MV-4-11 (cell line): ENCODE measurements at regions not wholly inside any gene's neighbourhood (a gene's known extent, or its start where the extent isn't known, plus 50 kb on each side); places are given as distances from the start of the nearest gene placed in this dataset.
A peak's percentile ranks its signal among the peaks of the same experiment; 100 is the strongest.

Source experiments
- DNase-seq: peaks from one replicate; lab custom pipeline; 2025; lab: John Stamatoyannopoulos, UW

DNA sequence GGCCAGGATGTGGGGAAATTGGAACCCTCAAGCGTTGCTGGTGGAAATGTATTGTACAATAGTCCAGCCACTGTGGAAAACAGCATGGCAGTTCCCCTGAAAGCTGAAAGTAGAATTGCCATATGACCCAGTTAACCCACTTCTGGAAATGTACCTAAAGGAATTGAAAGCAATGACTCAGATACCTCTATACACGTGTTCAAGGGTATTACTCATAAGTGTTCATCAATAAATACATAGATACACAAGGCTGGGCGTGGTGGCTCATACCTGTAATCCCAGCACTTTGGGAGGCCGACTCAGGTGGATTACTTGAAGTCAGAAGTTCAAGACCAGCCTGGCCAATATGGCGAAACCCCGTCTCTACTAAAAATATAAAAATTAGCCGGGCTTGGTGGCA lies 71.9 kb upstream of the IRS2 start:
- peak; percentile 18 for DNase-seq

DNA sequence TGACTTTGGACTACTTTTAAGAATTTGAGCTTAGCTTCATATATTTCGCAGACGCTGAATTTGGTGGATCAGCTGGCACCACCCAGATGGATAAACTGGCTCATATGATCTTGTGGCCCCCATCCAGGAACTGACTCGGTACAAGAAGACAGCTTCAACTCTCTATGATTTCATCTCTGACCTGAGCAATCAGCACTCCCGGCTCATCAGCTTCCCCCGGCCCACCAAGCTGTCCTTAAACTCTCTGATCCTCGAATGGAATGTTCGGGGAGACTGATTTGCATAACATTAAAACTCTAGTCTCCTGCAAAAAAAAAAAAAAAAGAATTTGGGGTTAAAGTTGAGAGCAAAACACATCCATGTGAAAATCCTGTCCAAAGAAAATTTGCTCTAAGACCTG lies 71.4 kb upstream of the IRS2 start:
- DNase-seq, result no peak

DNA sequence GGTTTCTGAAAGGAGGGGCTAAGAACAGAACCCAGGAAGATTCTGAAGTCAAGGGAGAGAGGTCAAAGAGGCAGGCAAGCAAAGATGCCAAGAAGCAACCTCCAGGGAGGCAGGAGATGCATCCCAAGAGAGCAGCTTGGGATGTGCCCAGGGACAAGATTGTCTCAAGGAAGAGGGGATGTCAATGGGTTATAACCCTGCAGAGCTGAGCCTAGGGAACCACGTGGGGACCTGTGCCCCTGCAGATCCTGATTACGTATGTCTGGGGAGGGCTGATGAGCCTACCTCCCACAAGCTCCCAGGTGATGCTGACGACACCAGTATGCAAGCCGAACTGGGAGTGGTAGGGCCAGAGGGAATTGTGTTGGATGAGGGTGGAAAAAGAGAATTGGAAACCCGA lies 70.9 kb upstream of the IRS2 start:
- DNase-seq, result no peak

- no peak for DNase-seq
These were observed 70.0 kb upstream of the IRS2 start for GRCh38 chr13:109856350-109856749.

- DNase-seq, result no peak
These were observed 66.8 kb upstream of the IRS2 start for GRCh38 chr13:109853153-109853552.

- no peak for DNase-seq
These were observed 59.8 kb upstream of the IRS2 start for GRCh38 chr13:109846185-109846584.

DNA sequence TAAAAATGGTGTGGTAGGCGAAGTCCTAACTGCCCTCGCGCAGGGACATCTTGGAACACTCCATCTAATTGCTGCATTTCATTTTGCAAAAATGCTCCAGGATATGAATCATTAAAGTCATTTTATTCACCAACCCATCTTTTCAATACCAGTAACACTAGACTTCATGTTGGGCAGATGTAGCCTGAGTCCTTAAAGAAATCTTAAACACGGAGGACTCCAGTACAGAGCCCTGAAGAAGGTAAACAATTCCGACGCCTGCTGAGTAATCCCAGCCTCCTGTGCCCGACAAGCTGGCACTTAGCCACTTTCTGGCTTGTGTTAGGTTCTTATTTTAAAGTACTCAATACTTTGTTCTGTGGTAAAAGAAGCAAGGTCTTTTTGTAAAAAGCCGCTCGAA lies 58.0 kb upstream of the IRS2 start:
- DNase-seq, result no peak

DNA sequence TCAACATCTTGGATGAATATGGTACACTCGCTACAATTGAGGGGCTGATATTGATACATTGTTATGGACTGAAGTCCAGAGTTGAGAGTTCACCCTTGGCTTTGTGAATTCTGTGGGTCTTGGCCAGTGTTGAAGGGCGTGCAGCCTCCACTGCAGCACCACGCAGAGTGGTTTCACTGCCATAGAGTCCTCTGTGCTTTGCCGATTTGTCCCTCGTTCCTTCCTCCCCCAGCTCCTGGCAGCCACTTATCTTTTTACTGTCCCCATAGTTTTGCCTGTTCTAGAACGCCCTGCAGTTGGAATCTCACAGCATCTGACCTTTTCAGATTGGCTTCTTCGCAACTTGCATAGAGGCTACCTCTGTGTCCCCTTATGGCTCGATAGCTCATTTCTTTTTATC lies 57.3 kb upstream of the IRS2 start:
- DNase-seq, result no peak

- DNase-seq, result peak; percentile 58
These were observed 56.0 kb upstream of the IRS2 start for GRCh38 chr13:109842212-109842920.

GRCh38 chr13:109840893-109841287 lies 54.5 kb upstream of the IRS2 start:
- DNase-seq, result no peak

DNA sequence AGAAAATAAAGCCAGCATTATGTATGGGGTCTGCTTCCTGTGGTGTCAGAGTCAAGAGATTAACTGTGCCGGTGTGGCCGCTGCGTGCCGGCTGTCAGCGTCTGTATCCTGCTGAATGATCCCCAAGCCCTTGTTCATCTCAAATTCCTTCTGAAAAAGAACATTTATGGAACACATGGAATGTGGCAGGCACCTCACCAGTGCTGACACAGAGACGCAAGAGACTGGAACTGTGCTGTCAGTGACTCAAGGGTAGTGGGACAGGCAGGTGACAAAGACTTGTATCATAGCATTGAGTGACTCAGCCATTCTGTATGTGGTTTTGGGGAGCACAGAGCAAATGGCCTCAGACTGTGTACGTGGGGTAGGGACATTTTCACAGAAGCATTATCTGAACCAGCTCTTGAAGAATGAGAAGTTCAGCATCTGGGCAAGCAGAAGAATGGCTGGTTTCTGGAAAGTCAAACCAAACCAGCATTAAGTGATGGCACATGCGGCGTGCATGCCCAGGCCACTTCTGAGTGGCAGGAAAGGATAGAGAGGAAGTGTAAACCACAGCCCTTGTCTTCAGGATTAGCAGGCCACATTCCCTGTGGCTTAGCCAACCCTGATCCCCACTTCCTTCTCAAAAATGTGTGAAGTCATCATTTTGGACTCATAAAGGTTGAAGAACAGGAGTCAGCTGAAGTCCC lies 54.0 kb upstream of the IRS2 start:
- DNase-seq, result peak; percentile 96

DNA sequence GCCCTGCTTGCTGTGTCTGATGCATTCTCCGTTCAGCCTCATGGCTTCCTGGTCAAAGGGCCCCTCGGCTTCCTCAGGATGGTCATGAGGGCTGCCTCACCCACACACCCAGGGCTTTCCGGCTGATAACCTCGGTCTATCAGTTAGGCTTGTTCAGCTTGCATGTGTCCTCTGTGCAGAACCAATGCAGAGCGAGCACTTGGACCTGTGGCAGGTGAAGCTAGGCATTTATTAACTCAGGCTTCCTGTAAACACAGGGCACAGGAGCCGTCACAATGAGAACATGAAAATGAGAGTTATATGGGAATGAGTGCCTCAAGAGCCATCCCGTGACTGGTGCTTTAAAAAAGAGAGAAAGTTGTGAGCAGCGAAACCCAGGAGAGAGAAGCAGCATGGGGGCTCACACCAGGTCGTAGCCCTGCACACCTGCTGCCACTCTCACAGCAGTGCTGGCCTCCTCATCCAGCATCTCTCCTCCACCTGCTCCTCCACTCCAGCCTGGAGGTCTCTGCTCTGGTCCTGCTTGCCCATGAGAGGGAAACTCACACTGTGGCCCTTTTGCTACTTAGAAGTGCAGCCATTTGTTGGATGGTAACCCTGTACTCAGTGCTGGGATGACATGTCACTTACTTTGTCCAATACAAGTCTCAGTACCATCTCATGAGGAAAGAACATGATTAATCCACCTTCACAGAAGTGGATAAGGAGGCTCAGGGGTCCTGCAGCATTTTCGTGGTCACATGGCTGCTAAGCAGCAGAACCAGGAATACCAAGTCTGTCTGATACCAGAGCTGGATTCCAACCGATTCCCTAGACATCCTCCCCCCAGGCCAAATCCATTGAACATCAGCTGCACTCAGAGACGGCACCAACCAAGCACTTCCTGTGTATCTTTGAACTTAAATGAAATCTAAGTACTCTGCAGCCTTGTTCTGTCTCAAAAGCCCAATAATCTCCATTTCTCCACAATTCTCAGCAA lies 50.5 kb upstream of the IRS2 start:
- no peak for DNase-seq
